OCI-M2 (cell line): ENCODE measurements at regions not wholly inside any gene's neighbourhood (a gene's known extent, or its start where the extent isn't known, plus 50 kb on each side); places are given as distances from the start of the nearest gene placed in this dataset.
"Not testable (repeated sequence)": the region's sequence is repeated elsewhere in the genome, so short reads cannot be mapped to it uniquely, and the experiment has no call there.

Experiments used
- DNase-seq: peaks from one replicate; lab custom pipeline; 2025; ENCODE audit not compliant: unreplicated experiment; lab: John Stamatoyannopoulos, UW

DNA sequence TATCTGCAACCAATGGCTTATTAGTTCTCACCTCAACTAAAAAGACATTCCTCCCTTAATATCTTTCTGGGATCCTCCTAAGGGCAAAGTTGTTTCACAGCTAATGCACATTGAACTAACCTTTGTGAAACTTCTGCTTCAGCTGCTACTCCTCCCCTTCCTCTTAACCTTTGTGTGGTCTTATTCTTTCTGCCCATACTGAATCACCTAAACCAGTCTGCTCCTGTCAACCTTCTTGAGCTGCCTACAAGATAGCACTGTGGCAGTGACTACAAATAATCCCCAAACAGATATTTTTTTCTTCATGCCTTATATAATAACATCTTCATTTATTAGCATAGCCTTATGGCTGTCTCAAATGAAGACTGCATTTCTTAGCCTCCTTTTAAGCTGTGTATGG lies 1077.4 kb upstream of the ATXN7L3B start:
- no peak for DNase-seq

GRCh38 chr12:73465106-73465505 lies 1072.5 kb upstream of the ATXN7L3B start:
- DNase-seq = no peak

DNA sequence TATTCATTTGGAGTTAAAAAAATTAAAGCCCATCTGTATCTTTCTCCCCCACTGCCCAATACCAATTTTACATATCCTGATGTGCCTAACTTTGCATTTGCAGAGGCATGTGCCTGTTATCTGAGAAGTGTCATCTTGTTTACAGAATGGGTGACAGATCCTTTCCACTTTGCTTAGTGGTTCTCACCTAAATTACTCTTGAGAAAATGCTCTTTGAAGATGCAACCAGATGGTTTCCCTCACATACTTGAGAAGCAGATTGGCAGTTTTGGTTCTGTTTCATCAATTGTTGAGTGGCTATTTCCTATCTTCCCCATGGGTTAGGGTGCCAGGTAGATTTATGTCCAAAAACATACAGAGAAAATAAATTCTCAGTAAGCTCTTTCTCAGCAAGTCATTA lies 1051.4 kb upstream of the ATXN7L3B start:
- DNase-seq = no peak

- no peak for DNase-seq
Measured at GRCh38 chr12:73506611-73507010, 1031.0 kb upstream of the ATXN7L3B start.

DNA sequence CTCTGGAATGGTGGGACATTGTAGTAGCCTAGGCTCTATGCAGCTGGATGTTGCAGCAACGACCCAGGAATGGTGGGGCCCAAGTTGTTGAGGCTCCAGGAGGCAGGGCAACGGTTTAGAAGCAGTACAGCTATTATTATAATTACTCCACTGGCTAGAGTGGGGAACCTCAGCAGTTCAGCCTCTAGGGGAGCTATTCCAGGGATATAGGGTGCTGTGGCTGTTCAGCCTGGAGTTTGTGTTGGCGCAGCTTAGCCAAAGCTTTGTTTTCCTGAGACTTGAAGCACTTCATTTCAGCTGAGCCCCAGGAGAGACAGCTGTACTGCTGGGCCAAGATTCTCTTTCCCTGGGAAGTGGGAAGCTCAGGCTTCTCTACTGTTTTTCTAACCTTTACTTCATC lies 1023.0 kb upstream of the ATXN7L3B start:
- no peak for DNase-seq

GRCh38 chr12:73517859-73518258 lies 1019.8 kb upstream of the ATXN7L3B start:
- no peak for DNase-seq

DNA sequence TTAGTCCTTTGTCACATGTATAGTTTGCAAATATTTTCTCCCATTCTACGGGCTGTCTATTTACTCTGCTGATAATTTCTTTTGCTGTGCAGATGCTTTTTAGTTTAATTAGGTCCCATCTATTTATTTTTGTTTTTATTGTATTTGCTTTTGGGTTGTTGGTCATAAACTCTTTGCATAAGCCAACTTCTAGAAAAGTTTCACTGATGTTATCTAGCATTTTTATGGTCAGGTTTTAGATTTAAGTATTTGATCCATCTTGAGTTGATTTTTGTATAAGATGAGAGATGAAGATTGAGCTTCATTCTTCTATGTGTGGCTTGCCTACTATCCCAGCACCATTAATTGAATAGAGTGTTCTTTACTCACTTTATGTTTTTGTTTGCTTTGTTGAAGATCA lies 1008.4 kb upstream of the ATXN7L3B start:
- DNase-seq = no peak

DNA sequence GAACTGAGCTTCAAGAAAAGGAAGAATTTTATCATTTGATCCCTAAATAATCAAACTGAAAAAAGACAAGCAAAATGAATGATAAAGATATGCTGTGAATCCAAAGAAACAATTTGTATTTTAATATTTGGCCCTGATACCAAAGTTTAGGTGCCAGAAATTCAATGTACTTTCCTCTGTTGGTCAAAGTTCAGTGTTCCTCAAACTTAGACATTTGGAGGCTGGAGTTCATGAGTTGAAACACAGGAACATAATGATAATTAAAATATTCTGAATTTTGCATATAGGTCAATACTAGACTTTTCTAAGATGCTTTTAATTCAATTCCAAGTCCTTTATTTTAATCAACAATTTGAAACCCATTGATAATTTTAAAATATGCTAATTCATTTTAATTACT lies 1007.7 kb upstream of the ATXN7L3B start:
- no peak for DNase-seq

DNA sequence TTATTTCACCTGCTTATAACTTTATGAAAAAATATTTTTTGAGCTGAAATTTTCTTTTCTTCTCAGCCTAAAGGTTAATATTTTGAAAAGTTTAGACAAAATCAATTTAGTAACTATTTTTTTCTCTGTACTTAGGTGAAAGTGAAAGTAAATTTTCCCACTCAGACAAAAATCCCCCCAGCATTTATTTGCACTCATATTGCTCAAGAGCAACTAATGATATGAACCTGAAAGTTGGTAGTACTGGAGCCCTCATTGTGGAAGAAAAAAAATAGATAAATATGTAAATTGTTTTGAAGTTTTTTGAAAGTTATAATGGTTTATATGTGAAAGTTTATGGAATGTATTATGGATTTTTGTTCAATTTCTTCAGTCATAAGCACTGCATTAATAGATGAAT lies 1005.9 kb upstream of the ATXN7L3B start:
- no peak for DNase-seq

GRCh38 chr12:73547421-73547820 lies 990.2 kb upstream of the ATXN7L3B start:
- DNase-seq = no peak

DNA sequence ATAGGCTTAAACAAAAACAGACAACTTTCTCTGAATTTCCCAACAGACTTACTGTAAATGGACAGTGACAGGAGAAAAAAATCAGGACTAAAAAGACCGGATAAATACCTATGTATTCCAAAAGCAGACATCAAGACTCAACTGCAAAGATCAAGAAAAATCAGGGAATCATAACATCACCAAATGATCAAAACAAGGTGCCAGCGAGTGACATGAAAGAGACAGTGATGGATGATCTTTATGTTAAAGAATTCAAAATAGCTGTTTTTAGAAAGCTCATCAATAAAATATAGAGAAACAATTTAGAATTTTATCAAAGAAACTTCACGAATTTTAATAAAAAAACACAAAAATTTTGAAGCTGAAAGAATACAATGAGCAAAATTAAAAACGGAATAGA lies 952.5 kb upstream of the ATXN7L3B start:
- no peak for DNase-seq

DNA sequence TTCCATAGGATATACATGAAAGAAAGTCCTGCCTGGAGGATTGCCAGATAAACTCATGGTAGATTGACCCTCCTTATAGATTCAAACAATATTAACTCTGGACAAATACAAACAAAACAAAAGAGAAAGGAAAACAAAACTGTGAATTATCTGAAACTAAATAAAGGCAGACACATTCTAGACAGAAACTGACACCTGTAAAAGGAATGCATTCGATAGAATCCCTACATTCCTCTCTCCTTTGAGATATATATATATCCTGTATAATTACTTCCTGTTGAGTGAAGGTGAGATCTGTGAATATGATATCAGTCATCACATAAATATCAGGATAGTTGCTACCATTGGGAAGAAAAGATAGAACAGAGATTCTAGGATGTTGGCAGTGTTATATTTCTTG lies 948.4 kb upstream of the ATXN7L3B start:
- no peak for DNase-seq

DNA sequence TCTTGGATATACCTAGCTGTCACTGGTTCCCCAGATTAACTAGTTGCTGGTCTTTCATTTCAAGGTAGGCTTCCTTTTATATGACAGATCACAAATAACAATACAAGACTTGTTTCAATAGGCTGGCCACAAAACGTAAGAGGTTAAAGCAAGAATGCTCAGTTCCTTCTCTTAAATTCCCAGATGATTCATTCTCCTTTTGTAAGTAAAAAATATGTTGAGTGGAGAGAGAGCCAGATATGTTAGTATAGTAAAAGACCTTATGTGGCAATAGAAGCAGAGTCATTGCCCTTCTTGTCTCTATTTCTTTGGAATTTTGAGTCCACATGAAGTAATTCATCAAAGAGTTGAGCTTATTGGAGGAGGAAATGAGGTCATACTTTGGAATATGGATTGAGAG lies 939.0 kb upstream of the ATXN7L3B start:
- DNase-seq = no peak

- DNase-seq = no peak
Measured at GRCh38 chr12:73599268-73599667, 938.4 kb upstream of the ATXN7L3B start.

DNA sequence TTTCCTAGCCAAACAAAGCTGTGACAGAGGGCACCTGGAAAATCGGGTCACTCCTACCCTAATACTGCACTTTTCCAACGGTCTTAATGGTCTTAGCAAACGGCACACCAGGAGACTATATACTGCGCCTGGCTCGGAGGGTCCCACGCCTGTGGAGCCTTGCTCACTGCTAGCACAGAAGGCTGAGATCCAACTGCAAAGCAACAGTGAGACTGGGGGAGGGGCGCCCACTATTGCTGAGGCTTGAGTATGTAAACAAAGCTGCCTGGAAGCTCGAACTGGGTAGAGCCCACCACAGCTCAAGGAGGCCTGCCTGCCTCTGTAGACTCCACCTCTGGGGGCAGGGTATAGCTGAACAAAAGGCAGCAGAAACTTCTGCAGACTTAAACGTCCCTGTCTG lies 931.7 kb upstream of the ATXN7L3B start:
- not testable (repeated sequence) for DNase-seq

- DNase-seq = no peak
Measured at GRCh38 chr12:73612551-73612950, 925.1 kb upstream of the ATXN7L3B start.

DNA sequence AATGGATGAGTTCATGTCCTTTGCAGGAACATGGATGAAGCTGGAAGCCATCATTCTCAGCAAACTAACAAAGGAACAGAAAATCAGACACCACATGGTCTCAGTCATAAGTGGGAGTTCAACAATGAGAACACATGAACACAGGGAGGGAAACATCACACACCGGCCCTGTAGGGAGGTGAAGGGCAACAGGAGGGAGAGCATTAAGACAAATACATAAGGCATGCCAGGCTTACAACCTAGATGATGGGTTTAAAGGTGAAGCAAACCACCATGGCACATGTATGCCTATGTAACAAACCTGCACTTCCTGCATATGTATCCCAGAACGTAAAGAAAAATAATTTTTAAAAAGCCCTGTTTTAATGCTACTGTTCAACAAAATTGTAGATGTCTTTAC lies 914.2 kb upstream of the ATXN7L3B start:
- DNase-seq = no peak

DNA sequence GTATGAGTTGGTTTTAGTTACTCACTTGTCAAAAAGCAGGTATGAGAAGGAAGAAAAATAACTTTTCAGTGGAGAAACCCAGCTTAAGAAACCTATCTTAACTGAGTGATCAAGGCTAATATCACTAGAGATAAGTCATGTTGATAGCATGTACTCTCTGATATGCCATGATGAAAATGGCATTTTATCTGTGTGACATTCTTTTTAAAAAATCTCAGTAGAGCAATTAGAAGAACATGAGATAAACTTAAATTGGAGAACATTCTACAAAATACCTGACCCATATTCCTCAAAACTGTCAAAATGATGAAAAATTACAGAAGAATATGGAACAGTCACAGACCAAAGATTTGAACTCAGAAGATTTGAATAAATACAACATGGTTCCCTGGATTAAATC lies 912.4 kb upstream of the ATXN7L3B start:
- DNase-seq = no peak

DNA sequence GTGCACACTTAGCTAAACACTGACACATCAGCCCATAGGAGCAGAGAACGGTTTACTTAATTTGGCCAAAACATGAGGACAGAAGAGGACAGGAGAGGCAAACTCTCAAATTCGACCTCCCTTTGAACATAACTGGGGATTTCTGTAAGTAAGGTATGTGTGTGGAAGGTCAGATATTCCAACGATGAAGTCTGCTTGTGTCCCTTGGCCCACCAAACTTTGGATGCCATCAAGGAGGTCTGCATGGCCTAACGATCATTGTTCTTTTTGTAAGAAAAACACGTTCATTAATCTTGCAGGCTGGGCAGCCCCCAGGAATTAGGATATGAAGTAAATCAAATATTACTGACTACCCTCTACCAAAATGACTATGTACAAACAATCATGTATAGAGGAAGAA lies 908.5 kb upstream of the ATXN7L3B start:
- no peak for DNase-seq

DNA sequence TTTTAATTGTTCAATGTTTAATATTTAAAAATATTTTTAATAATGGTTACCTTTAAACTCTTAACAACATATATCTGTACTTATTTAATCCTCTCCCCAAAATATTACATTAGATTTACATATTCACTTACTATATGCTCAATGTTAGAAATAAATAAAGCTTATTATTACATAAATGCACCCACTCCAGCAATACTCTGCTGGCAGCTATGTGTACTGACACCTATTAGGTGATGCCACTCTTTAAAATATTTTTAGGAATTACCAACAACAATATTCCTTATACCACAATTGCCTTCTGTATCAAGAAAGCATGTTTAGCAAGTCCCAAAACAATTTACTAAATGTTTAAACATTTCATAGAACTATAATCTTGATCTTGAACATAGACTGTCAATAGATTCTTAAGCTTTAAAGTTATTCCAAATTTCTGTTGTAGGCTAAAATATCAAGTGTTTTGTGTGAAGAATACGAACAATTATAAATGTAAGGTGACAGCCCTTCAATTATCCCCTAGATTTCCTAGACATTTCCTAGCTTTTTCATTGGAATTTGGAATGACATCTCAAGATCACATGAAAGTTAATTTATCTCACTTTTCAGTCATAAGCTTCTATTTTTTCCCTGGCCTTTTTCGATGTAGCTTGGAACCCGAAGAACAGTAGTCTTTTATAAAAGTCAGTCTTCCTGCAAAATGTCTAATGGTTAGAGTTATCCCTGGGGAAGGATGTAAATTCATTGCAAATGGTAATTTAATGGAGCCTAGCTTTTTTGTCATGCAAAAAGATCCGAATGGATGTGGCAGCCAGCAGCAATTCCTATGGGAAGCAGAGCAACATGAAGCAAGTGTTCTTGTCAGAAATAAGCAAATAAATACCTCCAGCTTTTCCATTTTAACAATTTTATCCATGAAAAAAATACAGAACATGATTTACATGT lies 907.5 kb upstream of the ATXN7L3B start:
- DNase-seq = no peak

DNA sequence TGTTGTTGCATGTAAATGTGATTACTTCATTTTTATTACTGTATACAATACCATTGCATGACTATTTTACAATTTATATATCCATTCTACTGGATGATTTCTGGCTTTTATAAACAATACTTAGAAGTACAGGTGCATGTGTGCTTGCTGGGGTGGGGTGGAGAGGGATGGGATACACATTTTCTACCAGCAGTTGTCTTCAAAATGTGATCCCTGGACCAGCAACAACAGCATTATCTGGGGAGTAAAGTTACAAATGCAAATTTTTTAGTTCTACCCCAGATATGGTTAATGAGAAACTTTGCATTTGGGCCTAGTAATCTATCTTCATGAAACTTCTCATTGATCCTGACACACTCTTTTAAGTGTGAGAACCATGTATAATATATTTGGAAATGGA lies 905.4 kb upstream of the ATXN7L3B start:
- DNase-seq = no peak

DNA sequence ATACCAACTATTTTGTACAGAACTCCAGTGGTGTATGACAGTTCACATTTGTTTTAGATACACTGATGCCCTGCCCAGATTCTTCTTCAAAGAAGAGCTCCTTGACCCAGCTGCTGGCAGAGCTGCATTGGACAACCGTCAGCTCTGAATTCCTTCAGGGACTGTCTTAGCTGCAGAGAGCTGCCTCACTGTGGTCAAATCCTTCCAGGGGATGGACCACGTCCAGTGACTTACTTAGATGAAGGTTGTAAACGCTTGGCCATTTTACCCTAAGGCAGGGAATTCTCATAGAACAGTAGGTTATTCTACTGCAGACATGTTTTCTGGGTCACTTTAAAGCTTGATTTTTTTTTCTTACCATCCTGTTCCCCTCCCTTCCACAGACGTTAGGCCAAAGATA lies 905.0 kb upstream of the ATXN7L3B start:
- no peak for DNase-seq

DNA sequence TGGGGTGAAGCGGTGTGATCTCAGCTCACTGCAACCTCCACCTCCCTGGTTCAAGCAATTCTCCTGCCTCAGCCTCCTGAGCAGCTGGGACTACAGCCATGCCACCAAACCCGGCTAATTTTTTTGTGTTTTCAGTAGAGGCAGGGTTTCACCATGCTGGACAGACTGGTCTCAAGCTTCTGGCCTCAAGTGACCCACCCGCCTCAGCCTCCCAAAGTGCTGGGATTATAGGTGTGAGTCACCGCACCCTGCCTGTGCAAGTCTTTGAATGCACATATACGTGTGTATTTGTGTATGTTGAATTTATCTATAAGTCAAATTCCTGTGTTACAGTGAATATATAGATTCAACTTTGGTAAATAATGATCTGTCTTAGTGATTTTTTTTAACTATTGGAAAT lies 898.2 kb upstream of the ATXN7L3B start:
- DNase-seq = not testable (repeated sequence)
